ENCODE measurements at regions not wholly inside any gene's neighbourhood (a gene's known extent, or its start where the extent isn't known, plus 50 kb on each side); places are given as distances from the start of the nearest gene placed in this dataset.

GRCh38 chr5:101935086-101935485, 361.0 kb downstream of the SLCO4C1 start:
- no peak for DNase-seq (ENCODE audit: low read depth)

- DNase-seq (ENCODE audit: low read depth) = no peak
Observed at GRCh38 chr5:101932599-101932998, 363.5 kb downstream of the SLCO4C1 start.

- no peak for DNase-seq (ENCODE audit: low read depth)
Observed at GRCh38 chr5:101929628-101930027, 366.5 kb downstream of the SLCO4C1 start.

DNA sequence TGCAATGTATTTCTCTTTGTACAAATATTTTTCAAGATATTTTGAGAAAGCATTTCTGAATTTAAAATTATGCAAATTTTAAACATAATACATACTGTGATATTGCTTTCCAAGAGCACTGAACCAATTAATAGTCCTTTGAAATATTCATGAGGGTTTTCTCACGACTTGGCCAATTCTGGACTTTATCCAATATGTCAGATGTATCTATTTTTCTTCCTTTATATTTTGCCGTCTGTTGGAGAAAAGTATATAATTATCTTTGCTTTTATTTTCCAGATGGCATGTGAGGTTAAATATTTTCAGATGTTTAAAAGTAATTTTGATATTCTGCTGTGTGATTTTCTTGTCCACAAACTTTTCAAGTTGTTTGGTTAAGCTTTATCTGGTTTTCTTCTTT, 378.9 kb downstream of the SLCO4C1 start:
- DNase-seq (ENCODE audit: low read depth) = no peak

DNA sequence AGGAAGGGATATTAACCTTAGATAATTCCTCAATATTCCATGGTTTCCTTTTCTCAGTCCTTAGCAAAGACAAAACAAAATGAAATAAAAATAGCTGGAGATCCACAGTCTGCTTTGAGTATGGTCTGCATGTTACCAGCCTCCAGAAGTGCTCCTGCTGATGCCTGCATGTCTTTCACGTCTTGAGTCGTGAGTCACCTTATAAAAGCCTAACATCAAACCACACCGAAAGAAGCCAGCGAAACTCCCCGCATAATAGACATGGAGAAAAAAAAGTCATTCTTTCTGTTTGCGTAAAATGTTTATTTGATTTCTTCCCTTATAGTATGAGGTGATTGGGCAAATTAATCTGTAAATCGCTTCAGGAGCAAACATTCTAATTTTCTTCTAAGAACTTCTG, 380.5 kb downstream of the SLCO4C1 start:
- DNase-seq (ENCODE audit: low read depth) = peak; percentile 9

GRCh38 chr5:101904736-101905135, 391.3 kb downstream of the SLCO4C1 start:
- DNase-seq (ENCODE audit: low read depth) = no peak

GRCh38 chr5:101897914-101898313, 398.2 kb downstream of the SLCO4C1 start:
- DNase-seq (ENCODE audit: low read depth) = no peak

GRCh38 chr5:101894985-101895384, 401.1 kb downstream of the SLCO4C1 start:
- no peak for DNase-seq (ENCODE audit: low read depth)

DNA sequence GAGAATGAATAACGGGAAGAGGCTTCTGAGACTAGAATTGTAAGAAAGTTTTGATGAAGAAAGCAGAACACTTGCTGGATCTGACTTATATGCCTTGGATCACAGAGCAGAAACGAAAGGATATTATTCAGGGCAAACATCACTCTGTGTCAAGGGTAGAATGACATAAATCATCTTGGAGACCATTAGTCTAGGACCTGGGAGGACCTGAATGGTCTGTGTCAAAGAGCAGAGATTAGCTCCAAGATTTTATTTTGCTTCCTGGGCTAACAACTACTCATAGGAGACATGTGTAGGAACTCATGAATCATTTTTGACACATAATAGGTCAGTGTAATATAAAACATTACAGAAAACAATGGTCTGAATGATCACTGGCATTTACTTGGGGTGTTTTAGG, 417.9 kb downstream of the SLCO4C1 start:
- no peak for DNase-seq (ENCODE audit: low read depth)

DNA sequence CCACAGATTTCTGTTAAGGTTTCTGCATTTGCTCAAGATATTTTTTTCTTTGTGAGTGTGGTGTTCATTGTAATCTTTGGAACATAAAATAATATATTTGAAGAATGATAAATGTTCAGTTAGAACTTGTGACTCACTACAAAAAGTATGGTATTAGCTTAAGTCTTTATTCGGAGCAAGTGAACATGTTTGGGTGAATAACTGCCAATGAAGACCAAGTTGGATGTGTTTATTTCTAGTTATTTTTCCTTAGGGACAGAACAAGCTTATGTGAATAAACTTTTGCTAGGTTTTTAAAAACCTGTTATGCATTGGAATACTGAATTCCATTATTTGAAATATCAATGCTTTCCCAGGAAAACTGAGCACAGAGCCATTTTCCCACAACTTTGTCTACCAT, 418.6 kb downstream of the SLCO4C1 start:
- no peak for DNase-seq (ENCODE audit: low read depth)

GRCh38 chr5:101866473-101866872, 429.6 kb downstream of the SLCO4C1 start:
- DNase-seq (ENCODE audit: low read depth) = no peak

DNA sequence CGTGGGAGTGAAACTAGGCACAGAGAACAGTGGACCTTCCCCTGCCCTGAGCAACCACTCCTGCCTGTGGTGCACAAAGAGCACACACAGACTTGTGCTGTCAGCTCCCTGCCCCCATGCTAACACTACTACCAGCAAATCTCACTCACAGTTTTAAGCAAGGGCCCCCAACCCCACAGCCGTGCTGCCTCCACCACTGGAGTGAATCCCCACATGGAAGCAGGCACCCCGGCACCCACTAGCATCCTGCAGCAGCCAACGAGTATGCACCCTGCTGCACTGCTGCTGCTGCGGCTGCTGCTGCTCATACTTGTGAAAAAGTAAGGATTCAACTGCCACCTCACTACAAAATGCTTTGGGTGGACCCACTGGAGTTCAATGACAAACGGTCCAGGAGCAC, 435.5 kb downstream of the SLCO4C1 start:
- no peak for DNase-seq (ENCODE audit: low read depth)

DNA sequence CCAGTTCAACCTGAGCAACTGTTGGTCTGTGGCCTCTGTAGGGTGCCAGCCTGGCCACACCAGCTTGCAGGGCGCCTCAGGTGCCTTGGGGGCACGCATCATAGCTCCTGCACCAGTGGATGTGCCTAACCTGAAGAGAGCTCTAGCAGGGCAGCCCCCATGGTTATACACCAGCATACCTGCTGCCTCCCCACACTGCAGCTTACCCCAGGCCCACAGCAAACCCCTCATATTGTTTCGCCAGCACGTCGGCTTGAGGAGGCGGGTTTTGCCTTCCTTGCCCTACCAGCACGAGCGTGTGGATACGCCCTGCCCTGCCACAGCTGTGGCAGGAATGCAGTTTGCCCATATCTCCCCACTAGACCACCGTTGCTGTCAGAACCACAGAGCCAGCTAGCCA, 435.9 kb downstream of the SLCO4C1 start:
- no peak for DNase-seq (ENCODE audit: low read depth)

DNA sequence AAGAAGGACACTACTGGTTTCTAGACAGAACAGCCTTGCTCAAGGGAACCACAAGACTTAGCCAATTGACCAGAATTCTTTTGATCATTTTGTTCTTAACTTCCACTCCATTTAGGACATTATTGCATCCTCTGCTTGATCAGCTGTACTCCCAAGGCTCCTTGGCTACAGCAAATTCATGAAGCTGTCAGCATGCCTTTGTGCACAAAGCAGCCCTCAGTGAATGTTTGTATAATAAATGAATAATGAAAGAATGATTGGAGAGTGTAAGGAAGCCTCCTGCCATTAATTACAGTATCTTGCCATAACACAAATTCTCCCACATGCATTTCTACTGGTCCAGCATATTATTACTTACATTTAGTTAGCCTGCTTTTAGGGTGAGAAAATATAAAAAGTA, 449.6 kb downstream of the SLCO4C1 start:
- DNase-seq (ENCODE audit: low read depth) = no peak

DNA sequence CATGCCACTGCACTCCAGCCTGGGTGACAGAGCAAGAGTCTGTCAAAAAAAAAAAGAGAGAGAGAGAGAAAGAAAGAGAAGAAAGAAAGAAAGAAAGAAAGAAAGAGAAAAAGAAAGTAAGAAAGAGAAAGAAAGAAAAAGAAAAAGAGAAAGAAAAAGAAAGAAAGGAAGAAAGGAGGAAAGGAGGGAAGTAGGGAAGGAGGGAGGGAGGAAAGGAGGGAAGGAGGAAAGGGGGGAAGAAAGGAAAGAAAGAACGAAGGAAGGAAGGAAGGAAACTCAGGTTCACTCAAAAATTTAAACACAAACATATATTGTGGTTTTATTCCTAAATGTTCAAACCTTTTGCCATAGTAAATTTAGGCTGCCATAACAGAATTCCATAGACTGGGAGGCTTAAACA, 453.0 kb downstream of the SLCO4C1 start:
- no peak for DNase-seq (ENCODE audit: low read depth)

DNA sequence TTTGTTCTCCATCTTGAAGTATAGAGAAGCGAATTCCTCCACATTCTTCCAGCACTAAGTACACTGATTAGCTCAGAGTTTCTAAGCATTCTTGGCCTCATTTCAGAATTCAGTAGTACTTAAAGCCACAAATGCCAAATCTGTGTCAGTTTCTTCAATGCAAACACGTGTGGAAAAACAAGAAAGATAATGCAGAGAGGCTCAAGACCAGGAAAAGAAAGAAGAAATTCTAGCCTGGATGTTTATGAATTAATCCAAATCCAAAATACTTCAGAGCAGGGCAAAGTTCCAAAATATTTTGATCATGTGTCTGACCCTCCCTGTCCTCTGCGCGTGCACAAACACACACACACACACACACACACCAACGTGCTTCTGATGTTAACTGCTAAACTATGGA, 457.6 kb downstream of the SLCO4C1 start:
- DNase-seq (ENCODE audit: low read depth) = no peak

DNA sequence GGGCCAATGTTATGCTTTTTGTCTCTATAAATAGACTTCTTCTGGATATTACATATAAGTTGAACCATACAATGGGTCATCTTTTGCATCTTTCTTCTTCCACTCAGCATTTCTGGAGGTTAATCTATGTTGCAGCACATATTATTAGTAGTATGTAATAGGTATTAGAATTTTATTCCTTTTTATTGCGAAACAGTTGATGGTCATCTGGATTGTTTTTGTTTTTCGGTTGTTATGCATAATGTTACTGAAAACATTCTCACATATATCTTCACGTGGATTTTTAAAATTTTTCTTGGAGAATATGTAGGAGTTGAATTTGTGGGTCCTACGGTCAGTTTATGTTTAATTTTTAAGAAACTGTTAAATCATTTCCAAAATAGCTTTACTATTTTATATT, 466.8 kb downstream of the SLCO4C1 start:
- DNase-seq (ENCODE audit: low read depth) = no peak

- no peak for DNase-seq (ENCODE audit: low read depth)
Observed at GRCh38 chr5:101811466-101811865, 484.6 kb downstream of the SLCO4C1 start.

- DNase-seq (ENCODE audit: low read depth) = no peak
Observed at GRCh38 chr5:101806410-101806809, 489.7 kb downstream of the SLCO4C1 start.

DNA sequence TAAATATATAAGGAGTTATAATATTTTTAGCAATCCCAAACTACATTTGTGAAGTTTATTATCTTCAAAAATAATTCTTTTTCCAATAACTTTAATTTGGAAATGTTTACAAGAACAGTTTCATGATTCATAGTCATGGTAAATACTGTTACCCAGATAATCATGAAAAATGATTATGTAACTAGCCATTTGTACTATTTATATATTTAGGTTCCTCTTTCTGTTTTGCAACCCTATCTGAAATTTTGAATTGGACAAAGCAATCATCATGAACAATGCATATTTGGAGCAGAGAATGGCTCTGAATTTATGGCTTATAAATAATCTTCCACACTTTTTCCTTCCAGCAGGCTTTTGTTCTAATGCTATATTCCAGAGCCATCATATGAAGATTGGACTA, 499.7 kb downstream of the SLCO4C1 start:
- DNase-seq (ENCODE audit: low read depth) = no peak

GRCh38 chr5:101788797-101789196, 507.3 kb downstream of the SLCO4C1 start:
- DNase-seq (ENCODE audit: low read depth) = no peak

- no peak for DNase-seq (ENCODE audit: low read depth)
Observed at GRCh38 chr5:101785090-101785489, 511.0 kb downstream of the SLCO4C1 start.

DNA sequence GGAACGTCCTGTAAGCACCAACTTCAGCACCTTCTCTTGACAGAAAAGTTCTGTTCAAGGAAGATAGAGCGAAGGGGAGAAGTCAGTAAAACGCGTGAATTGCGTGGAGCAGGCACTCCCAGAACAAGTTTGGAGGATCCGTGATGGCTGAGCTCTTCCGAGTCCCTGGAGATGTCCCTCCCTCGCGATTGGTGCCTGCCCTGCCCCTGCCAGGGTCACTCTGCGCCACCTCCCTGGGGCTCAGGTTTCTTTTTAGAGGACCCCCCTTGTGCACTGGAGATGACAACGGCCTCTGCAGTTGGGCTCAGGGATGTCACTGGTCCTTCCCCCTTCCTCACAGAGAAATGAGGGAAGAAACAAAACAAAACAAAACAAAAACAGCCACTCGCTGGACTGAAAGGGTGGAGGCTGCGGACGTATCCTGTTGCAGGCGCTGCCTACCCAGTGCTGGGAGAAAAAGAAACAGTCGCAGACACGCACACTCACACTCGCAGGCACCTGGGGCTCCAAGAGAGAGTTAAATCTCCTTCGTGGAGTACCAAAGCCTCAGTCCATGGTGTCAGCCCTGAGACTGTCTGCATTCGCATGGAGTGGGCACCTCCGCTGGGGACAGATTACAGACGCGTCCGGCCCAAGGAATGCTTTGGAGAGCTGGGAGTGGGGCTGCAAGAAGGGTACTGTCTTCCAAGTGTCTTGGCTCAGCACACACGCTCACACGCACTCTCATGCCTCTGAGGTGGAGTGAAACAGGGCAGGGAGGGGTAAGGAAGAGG, 512.7 kb downstream of the SLCO4C1 start:
- DNase-seq (ENCODE audit: low read depth) = no peak
